GM19463 (cell line): ENCODE measurements at regions not wholly inside any gene's neighbourhood (a gene's known extent, or its start where the extent isn't known, plus 50 kb on each side); places are given as distances from the start of the nearest gene placed in this dataset.
"Not testable (repeated sequence)": the region's sequence is repeated elsewhere in the genome, so short reads cannot be mapped to it uniquely, and the experiment has no call there.

Experiments
- ATAC-seq: cut with Tn5 transposase; IDR thresholded peaks from one replicate; pipeline ENCODE4 v1.9.1; 2021; ENCODE audit warnings: mild to moderate bottlenecking, moderate library complexity; ENCODE audit not compliant: unreplicated experiment

- ATAC-seq, result no peak
Observed at GRCh38 chr1:102535829-102536505, 539.2 kb upstream of the OLFM3 start.

- no peak for ATAC-seq
Observed at GRCh38 chr1:102531036-102531435, 534.3 kb upstream of the OLFM3 start.

GRCh38 chr1:102529446-102529845 lies 532.7 kb upstream of the OLFM3 start:
- no peak for ATAC-seq

- ATAC-seq, result no peak
Observed at GRCh38 chr1:102500758-102501157, 504.0 kb upstream of the OLFM3 start.

GRCh38 chr1:102498929-102499328 lies 502.2 kb upstream of the OLFM3 start:
- ATAC-seq, result no peak

GRCh38 chr1:102497810-102498209 lies 501.1 kb upstream of the OLFM3 start:
- ATAC-seq, result not testable (repeated sequence)

- ATAC-seq, result no peak
Observed at GRCh38 chr1:102472520-102472919, 475.8 kb upstream of the OLFM3 start.

GRCh38 chr1:102470767-102471166 lies 474.0 kb upstream of the OLFM3 start:
- ATAC-seq, result no peak

- no peak for ATAC-seq
Observed at GRCh38 chr1:102466487-102466886, 469.8 kb upstream of the OLFM3 start.

GRCh38 chr1:102463328-102463727 lies 466.6 kb upstream of the OLFM3 start:
- no peak for ATAC-seq

- not testable (repeated sequence) for ATAC-seq
Observed at GRCh38 chr1:102442317-102442716, 445.6 kb upstream of the OLFM3 start.

- ATAC-seq, result no peak
Observed at GRCh38 chr1:102435483-102435882, 438.8 kb upstream of the OLFM3 start.

- peak; percentile 39 for ATAC-seq
Observed at GRCh38 chr1:102434421-102434820, 437.7 kb upstream of the OLFM3 start.

GRCh38 chr1:102431253-102431652 lies 434.5 kb upstream of the OLFM3 start:
- ATAC-seq, result no peak

GRCh38 chr1:102420034-102420433 lies 423.3 kb upstream of the OLFM3 start:
- ATAC-seq, result no peak
